Hepatocyte (in vitro differentiated cells): ENCODE measurements at regions not wholly inside any gene's neighbourhood (a gene's known extent, or its start where the extent isn't known, plus 50 kb on each side); places are given as distances from the start of the nearest gene placed in this dataset.

ENCODE experiments used
- CTCF ChIP-seq: fragments of 200-600 bp; sonication (generic); IDR thresholded peaks from 2 replicates; pipeline ENCODE4 v1.5.1; 2016; ENCODE audit warnings: antibody characterized with exemption, mild to moderate bottlenecking; ENCODE audit not compliant: poor library complexity
- EZH2 ChIP-seq: fragments of 200-600 bp; sonication (generic); IDR thresholded peaks from 2 replicates; pipeline ENCODE4 v1.6.1; 2016; ENCODE audit warnings: antibody characterized with exemption, mild to moderate bottlenecking, borderline replicate concordance

DNA sequence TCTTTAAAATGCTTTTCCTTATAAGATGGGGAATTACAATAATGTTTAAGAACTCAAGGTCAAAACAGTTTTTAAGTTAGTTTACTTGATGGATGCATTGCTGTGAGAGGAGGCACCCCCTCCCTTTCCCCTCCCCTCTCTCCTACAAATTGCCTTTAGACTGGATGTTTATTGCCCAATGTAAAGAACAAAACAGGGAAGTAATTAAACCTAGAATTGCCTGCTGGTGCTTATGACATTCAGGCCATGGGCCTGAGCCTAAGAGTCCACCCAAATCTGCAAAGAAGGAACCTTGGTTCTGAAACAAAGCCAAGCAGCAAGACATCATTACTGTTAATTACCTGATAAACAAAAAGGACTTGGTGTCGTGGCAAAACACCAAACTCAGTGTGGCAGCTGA, 630.3 kb downstream of the ISL1 start:
- TF ChIP-seq CTCF (no peak), EZH2 (no peak)
